PFSK-1 (cell line): ENCODE measurements at regions not wholly inside any gene's neighbourhood (a gene's known extent, or its start where the extent isn't known, plus 50 kb on each side); places are given as distances from the start of the nearest gene placed in this dataset.

ENCODE experiments used
- FOXP2 ChIP-seq: optimal IDR thresholded peaks from 2 replicates; pipeline ENCODE3; 2011; ENCODE audit warnings: borderline replicate concordance, control low read depth, inconsistent platforms; ENCODE audit not compliant: insufficient read depth; ENCODE audit errors: extremely low read length, extremely low read depth
- POLR2AphosphoS5 ChIP-seq: IDR thresholded peaks from 2 replicates; pipeline ENCODE4 v1.6.1; 2012; ENCODE audit warnings: low read depth, mild to moderate bottlenecking, control low read depth, low read length, moderate library complexity
- REST ChIP-seq, 2 experiments: IDR thresholded peaks; 2 replicates each; pipeline versions ENCODE4 v1.6.1 to v1.8.0; 2011 to 2012; ENCODE audit warnings: low read depth in 2 of 2, low read length in 2 of 2, control low read depth in 1 of 2, inconsistent platforms in 1 of 2, mild to moderate bottlenecking in 1 of 2, moderate library complexity in 1 of 2; ENCODE audit not compliant: insufficient read depth in 1 of 2
- SIN3A ChIP-seq: IDR thresholded peaks from 2 replicates; pipeline ENCODE4 v1.6.1; 2012; ENCODE audit warnings: mild to moderate bottlenecking, low read length, moderate library complexity, borderline replicate concordance; ENCODE audit not compliant: insufficient read depth
- TAF1 ChIP-seq: IDR thresholded peaks from 2 replicates; pipeline ENCODE4 v1.6.1; 2012; ENCODE audit warnings: low read length, control low read depth, borderline replicate concordance; ENCODE audit not compliant: insufficient read depth

GRCh38 chr10:28775773-28776172 is 98.5 kb downstream of the BAMBI start:
- TF ChIP-seq SIN3A (no peak), REST (IDR thresholded peaks at IDR 0.05; ENCODE audit: insufficient read depth in 1 of 2, low read depth in 2 of 2, low read length in 2 of 2) (no peak), TAF1 (no peak), FOXP2 (no peak), POLR2AphosphoS5 (no peak)

GRCh38 chr10:28776519-28776918 is 99.2 kb downstream of the BAMBI start:
- TF ChIP-seq SIN3A (no peak), POLR2AphosphoS5 (no peak), TAF1 (no peak), FOXP2 (no peak), REST (IDR thresholded peaks at IDR 0.05; ENCODE audit: insufficient read depth in 1 of 2, low read depth in 2 of 2, low read length in 2 of 2) (no peak)

GRCh38 chr10:28777911-28778310 is 100.6 kb downstream of the BAMBI start:
- TF ChIP-seq TAF1 (no peak), POLR2AphosphoS5 (no peak), FOXP2 (no peak), REST (IDR thresholded peaks at IDR 0.05; ENCODE audit: insufficient read depth in 1 of 2, low read depth in 2 of 2, low read length in 2 of 2) (no peak), SIN3A (no peak)

- no peak for TF ChIP-seq FOXP2
- no peak for TF ChIP-seq POLR2AphosphoS5
- TF ChIP-seq SIN3A: no peak
- TF ChIP-seq TAF1: no peak
- TF ChIP-seq REST (IDR thresholded peaks at IDR 0.05; ENCODE audit: insufficient read depth in 1 of 2, low read depth in 2 of 2, low read length in 2 of 2): no peak
Observed at GRCh38 chr10:28778524-28778923, 101.2 kb downstream of the BAMBI start.

GRCh38 chr10:28781296-28781695 is 104.0 kb downstream of the BAMBI start:
- TF ChIP-seq TAF1 (no peak), POLR2AphosphoS5 (no peak), REST (IDR thresholded peaks at IDR 0.05; ENCODE audit: insufficient read depth in 1 of 2, low read depth in 2 of 2, low read length in 2 of 2) (no peak), SIN3A (no peak), FOXP2 (no peak)
